ENCODE measurements at regions not wholly inside any gene's neighbourhood (a gene's known extent, or its start where the extent isn't known, plus 50 kb on each side); places are given as distances from the start of the nearest gene placed in this dataset.

GRCh38 chr16:86632206-86632605 lies 53.9 kb downstream of the FOXL1 start:
- Histone ChIP-seq H3K36me3 (replicated peaks; ENCODE audit: insufficient read depth, low read depth) (no peaks in the 10 kb centered on the region), H3K9me2 (replicated peaks; ENCODE audit: insufficient read depth) (no peaks in the 10 kb centered on the region), H4K20me1 (ENCODE audit: insufficient read depth, poor library complexity, severe bottlenecking) (no peaks in the 10 kb centered on the region), H2AFZ (no peak overlapping the region), H3K9me3 (ENCODE audit: low read depth) (no peaks in the 10 kb centered on the region), H3K27me3 (peaks cover 6% of the 10 kb centered on the region), H3K4me1 (ENCODE audit: insufficient read depth) (no peaks in the 10 kb centered on the region), H3K79me2 (no peaks in the 10 kb centered on the region), H3K4me3 (no peak overlapping the region), H3K27ac (peak overlapping the region; percentile 52), H3K4me2 (no peak overlapping the region)
- DNase-seq (ENCODE audit: low spot score), result no peak
- WGBS (ENCODE audit: low lambda C conversion rate, missing lambda C conversion rate), result 95% methylated on average over 16 of the region's 16 CpGs
- TF ChIP-seq EZH2 (IDR thresholded peaks at IDR 0.05; ENCODE audit: borderline replicate concordance) (no peak), EZH2phosphoT487 (IDR thresholded peaks at IDR 0.05; ENCODE audit: low read depth, severe bottlenecking, unreplicated experiment) (no peak), CTCF (IDR thresholded peaks at IDR 0.05; ENCODE audit: poor library complexity) (no peak)

GRCh38 chr16:86632944-86633343 lies 54.6 kb downstream of the FOXL1 start:
- no peak overlapping the region for H2AFZ ChIP-seq
- WGBS (ENCODE audit: low lambda C conversion rate, missing lambda C conversion rate), result 94% methylated on average over 8 of the region's 8 CpGs

DNA sequence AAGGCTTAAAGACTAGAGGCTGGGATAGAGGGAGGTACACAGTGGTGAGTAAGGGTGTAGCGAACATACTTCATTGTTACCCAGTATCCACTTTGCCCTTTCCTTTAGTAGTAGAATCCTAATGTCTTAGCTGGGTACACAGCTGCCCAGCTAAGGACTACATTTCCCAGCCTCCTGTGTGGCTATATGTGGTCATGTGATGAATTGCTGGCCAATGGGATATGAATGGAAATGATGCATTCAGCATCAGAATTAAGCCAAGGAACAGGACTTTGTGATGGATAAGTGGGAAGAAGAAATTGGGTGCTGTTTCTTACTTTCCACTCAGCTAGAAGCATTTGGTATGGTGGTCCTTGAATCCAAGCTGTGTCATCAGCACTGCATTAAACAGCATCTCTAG lies 55.9 kb downstream of the FOXL1 start:
- Histone ChIP-seq H3K4me3 (no peak overlapping the region), H4K20me1 (ENCODE audit: insufficient read depth, poor library complexity, severe bottlenecking) (no peaks in the 10 kb centered on the region), H3K9me3 (ENCODE audit: low read depth) (no peaks in the 10 kb centered on the region), H3K9me2 (replicated peaks; ENCODE audit: insufficient read depth) (no peaks in the 10 kb centered on the region), H3K27me3 (peaks cover 6% of the 10 kb centered on the region), H3K27ac (no peak overlapping the region), H3K36me3 (replicated peaks; ENCODE audit: insufficient read depth, low read depth) (no peaks in the 10 kb centered on the region), H3K4me2 (no peak overlapping the region), H3K79me2 (no peaks in the 10 kb centered on the region), H3K4me1 (ENCODE audit: insufficient read depth) (no peaks in the 10 kb centered on the region), H2AFZ (no peak overlapping the region)
- no peak for TF ChIP-seq CTCF (IDR thresholded peaks at IDR 0.05; ENCODE audit: poor library complexity)
- TF ChIP-seq EZH2phosphoT487 (IDR thresholded peaks at IDR 0.05; ENCODE audit: low read depth, severe bottlenecking, unreplicated experiment), result no peak
- no peak for TF ChIP-seq EZH2 (IDR thresholded peaks at IDR 0.05; ENCODE audit: borderline replicate concordance)
- no peak for DNase-seq (ENCODE audit: low spot score)
- whole genome bisulfite sequencing (ENCODE audit: low lambda C conversion rate, missing lambda C conversion rate), result 100% methylated on average over 1 of the region's 1 CpG

More at GRCh38 chr16:86632944-86633343, 54.6 kb downstream of the FOXL1 start:
- Histone ChIP-seq H3K36me3 (replicated peaks; ENCODE audit: insufficient read depth, low read depth) (no peaks in the 10 kb centered on the region), H3K9me2 (replicated peaks; ENCODE audit: insufficient read depth) (no peaks in the 10 kb centered on the region), H3K4me2 (no peak overlapping the region), H4K20me1 (ENCODE audit: insufficient read depth, poor library complexity, severe bottlenecking) (no peaks in the 10 kb centered on the region), H3K79me2 (no peaks in the 10 kb centered on the region), H3K4me1 (ENCODE audit: insufficient read depth) (no peaks in the 10 kb centered on the region), H3K4me3 (no peak overlapping the region), H3K27ac (no peak overlapping the region), H3K9me3 (ENCODE audit: low read depth) (no peaks in the 10 kb centered on the region), H3K27me3 (peaks cover 6% of the 10 kb centered on the region)
- no peak for DNase-seq (ENCODE audit: low spot score)
- TF ChIP-seq EZH2 (IDR thresholded peaks at IDR 0.05; ENCODE audit: borderline replicate concordance), result no peak
- no peak for TF ChIP-seq CTCF (IDR thresholded peaks at IDR 0.05; ENCODE audit: poor library complexity)
- no peak for TF ChIP-seq EZH2phosphoT487 (IDR thresholded peaks at IDR 0.05; ENCODE audit: low read depth, severe bottlenecking, unreplicated experiment)

All from hepatocyte (in vitro differentiated cells).